H1 (cell line): ENCODE measurements at regions not wholly inside any gene's neighbourhood (a gene's known extent, or its start where the extent isn't known, plus 50 kb on each side); places are given as distances from the start of the nearest gene placed in this dataset.

Experiments
- CTCF ChIA-PET: fragments of 300-600 bp; sonication (Branson Sonifier 250); formaldehyde crosslinking; loops from one replicate; lab custom pipeline; 2021; ENCODE audit not compliant: partially characterized antibody; lab: Charles Lee
- POLR2A ChIA-PET: fragments of 300-600 bp; sonication (Branson Sonifier 250); formaldehyde crosslinking; loops from one replicate; lab custom pipeline; 2021; ENCODE audit warnings: inconsistent platforms; ENCODE audit not compliant: partially characterized antibody; lab: Charles Lee
- DNase-seq, 2 experiments: peaks; one replicate each; pipeline versions ENCODE4 v3.0.0 to v3.0.0-alpha.2; 2010 to 2022; ENCODE audit warnings: low spot score in 2 of 2, low read depth in 1 of 2, mixed read lengths in 1 of 2
- FAIRE-seq: peaks from 2 replicates; lab custom pipeline; 2011; peaks lifted over from hg19 to GRCh38; lab: Jason Lieb, UNC
- H2AFZ ChIP-seq: 2 replicates; pipeline ENCODE4 v1.8.1; 2012; ENCODE audit warnings: low read length, inconsistent platforms
- H2AK5ac ChIP-seq: 2 replicates; pipeline ENCODE4 v1.6.1; 2013; ENCODE audit warnings: low read depth, low read length
- H2BK120ac ChIP-seq: replicated peaks from 2 replicates; pipeline ENCODE3; 2013; ENCODE audit warnings: low read depth, low read length, inconsistent platforms
- H2BK12ac ChIP-seq: 2 replicates; pipeline ENCODE4 v1.6.1; 2013; ENCODE audit warnings: low read depth, low read length
- H2BK15ac ChIP-seq: 2 replicates; pipeline ENCODE4 v1.6.1; 2013; ENCODE audit warnings: low read length
- H2BK20ac ChIP-seq: 2 replicates; pipeline ENCODE4 v1.6.1; 2013; ENCODE audit warnings: low read length
- H2BK5ac ChIP-seq: 2 replicates; pipeline ENCODE4 v1.6.1; 2013; ENCODE audit warnings: low read depth, low read length
- H3K14ac ChIP-seq: 2 replicates; pipeline ENCODE4 v1.6.1; 2013; ENCODE audit warnings: inconsistent platforms; ENCODE audit not compliant: insufficient read length
- H3K18ac ChIP-seq: 2 replicates; pipeline ENCODE4 v1.6.1; 2013; ENCODE audit warnings: low read length; ENCODE audit errors: extremely low read depth
- H3K23ac ChIP-seq: 2 replicates; pipeline ENCODE4 v1.6.1; 2013; ENCODE audit warnings: inconsistent platforms; ENCODE audit not compliant: insufficient read length
- H3K23me2 ChIP-seq: 2 replicates; pipeline ENCODE4 v1.6.1; 2013; ENCODE audit warnings: low read depth, low read length
- H3K27ac ChIP-seq: 2 replicates; pipeline ENCODE4 v1.6.1; 2011; ENCODE audit warnings: low read depth, low read length, inconsistent platforms
- H3K27me3 ChIP-seq, 4 experiments: replicated peaks in 1 of 4; 1 replicate in 1 of 4; 2 replicates in 3 of 4; pipeline versions ENCODE4 v1.6.1 to v1.8.1; 2011 to 2013; ENCODE audit warnings: low read length in 3 of 4, mild to moderate bottlenecking in 3 of 4, inconsistent platforms in 2 of 4, mixed read lengths in 2 of 4, moderate library complexity in 1 of 4; ENCODE audit not compliant: control insufficient read depth in 3 of 4, insufficient read depth in 3 of 4; ENCODE audit errors: extremely low read depth in 1 of 4
- H3K36me3 ChIP-seq, 4 experiments: 2 replicates each; pipeline versions ENCODE4 v1.6.1 to v1.8.1; 2011 to 2013; ENCODE audit warnings: mild to moderate bottlenecking in 4 of 4, low read length in 3 of 4, moderate library complexity in 2 of 4, control low read depth in 1 of 4, inconsistent platforms in 1 of 4; ENCODE audit not compliant: insufficient read depth in 4 of 4, control insufficient read depth in 2 of 4
- H3K4ac ChIP-seq: replicated peaks from 2 replicates; pipeline ENCODE3; 2013; ENCODE audit warnings: low read length, low read depth, mixed read lengths, inconsistent platforms; ENCODE audit not compliant: insufficient read length
- H3K4me1 ChIP-seq, 4 experiments: replicated peaks in 1 of 4; 1 replicate in 1 of 4; 2 replicates in 3 of 4; pipeline versions ENCODE4 v1.6.1 to v1.8.1; 2011 to 2013; ENCODE audit warnings: low read length in 3 of 4, inconsistent platforms in 2 of 4, mixed read lengths in 1 of 4; ENCODE audit not compliant: insufficient read depth in 4 of 4, control insufficient read depth in 3 of 4
- H3K4me2 ChIP-seq, 2 experiments: 2 replicates each; pipeline versions ENCODE4 v1.6.1 to v1.8.1; 2011 to 2013; ENCODE audit warnings: low read depth in 2 of 2, low read length in 2 of 2, control low read depth in 1 of 2, inconsistent platforms in 1 of 2, mild to moderate bottlenecking in 1 of 2; ENCODE audit not compliant: insufficient read depth in 1 of 2
- H3K4me3 ChIP-seq, 4 experiments: fragments of 200-600, 300-600 bp in 1 of 4; sonication (generic), shearing (Covaris generic), sonication (Bioruptor Twin) in 1 of 4; 2 replicates each; pipeline versions ENCODE4 v1.5.1 to v1.8.1; 2011 to 2016; ENCODE audit warnings: low read length in 4 of 4, low read depth in 3 of 4, control low read depth in 2 of 4, inconsistent platforms in 2 of 4, mild to moderate bottlenecking in 2 of 4, mixed read lengths in 1 of 4, moderate library complexity in 1 of 4; ENCODE audit not compliant: insufficient read depth in 2 of 4; ENCODE audit errors: extremely low read depth in 1 of 4
- H3K56ac ChIP-seq: replicated peaks from 2 replicates; pipeline ENCODE3; 2013; ENCODE audit warnings: low read depth, mild to moderate bottlenecking, mixed read lengths, low read length, inconsistent platforms; ENCODE audit not compliant: insufficient read length
- H3K79me1 ChIP-seq: 2 replicates; pipeline ENCODE4 v1.6.1; 2013; ENCODE audit warnings: low read depth, low read length, control low read depth
- H3K79me2 ChIP-seq, 2 experiments: 2 replicates each; pipeline versions ENCODE4 v1.6.1 to v1.8.1; 2012 to 2013; ENCODE audit warnings: low read length in 2 of 2, mild to moderate bottlenecking in 2 of 2, inconsistent platforms in 1 of 2; ENCODE audit not compliant: insufficient read depth in 2 of 2, control insufficient read depth in 1 of 2
- H3K9ac ChIP-seq, 4 experiments: replicated peaks in 1 of 4; 1 replicate in 1 of 4; 2 replicates in 3 of 4; pipeline versions ENCODE4 v1.6.1 to v1.8.1; 2011 to 2013; ENCODE audit warnings: low read depth in 3 of 4, low read length in 3 of 4, control low read depth in 2 of 4, mild to moderate bottlenecking in 2 of 4, moderate library complexity in 2 of 4, inconsistent platforms in 1 of 4; ENCODE audit errors: extremely low read depth in 1 of 4
- H3K9me3 ChIP-seq, 2 experiments: 2 replicates each; pipeline versions ENCODE4 v1.6.1 to v1.8.1; 2012 to 2013; ENCODE audit warnings: mild to moderate bottlenecking in 2 of 2, moderate library complexity in 2 of 2, control low read depth in 1 of 2, inconsistent platforms in 1 of 2, low read depth in 1 of 2, low read length in 1 of 2, mixed read lengths in 1 of 2; ENCODE audit not compliant: insufficient read depth in 2 of 2
- H4K20me1 ChIP-seq, 2 experiments: replicated peaks in 1 of 2; 2 replicates each; pipeline versions ENCODE3 to v1.8.1; 2011 to 2013; ENCODE audit warnings: inconsistent platforms in 2 of 2, low read length in 2 of 2, mild to moderate bottlenecking in 1 of 2; ENCODE audit not compliant: insufficient read depth in 2 of 2, control insufficient read depth in 1 of 2
- H4K5ac ChIP-seq: 2 replicates; pipeline ENCODE4 v1.6.1; 2013; ENCODE audit warnings: low read length, low read depth, mixed read lengths, inconsistent platforms; ENCODE audit not compliant: insufficient read length
- H4K8ac ChIP-seq: 2 replicates; pipeline ENCODE4 v1.8.0; 2013; ENCODE audit warnings: mild to moderate bottlenecking, moderate library complexity, low read length, inconsistent platforms; ENCODE audit not compliant: insufficient read depth; ENCODE audit errors: extremely low read depth
- H4K91ac ChIP-seq: replicated peaks from 2 replicates; pipeline ENCODE3; 2013; ENCODE audit warnings: low read length, mixed read lengths, inconsistent platforms; ENCODE audit not compliant: insufficient read length
- BCL11A ChIP-seq, 2 experiments: IDR thresholded peaks; one replicate each; pipeline ENCODE4 v1.6.1; 2011; ENCODE audit warnings: low read depth in 2 of 2, low read length in 2 of 2, mild to moderate bottlenecking in 2 of 2
- GTF2F1 ChIP-seq: IDR thresholded peaks from 2 replicates; pipeline ENCODE4 v1.6.1; 2012; ENCODE audit warnings: low read depth, low read length, improper control_type of control experiment, borderline replicate concordance
- HDAC2 ChIP-seq, 2 experiments: fragments of 300-600 bp in 1 of 2; sonication (generic) in 1 of 2; IDR thresholded peaks; 2 replicates each; pipeline ENCODE4 v1.6.1; 2011 to 2012; ENCODE audit warnings: low read depth in 2 of 2, low read length in 2 of 2, mild to moderate bottlenecking in 2 of 2, moderate library complexity in 2 of 2, borderline replicate concordance in 1 of 2, inconsistent platforms in 1 of 2
- NRF1 ChIP-seq: IDR thresholded peaks from 2 replicates; pipeline ENCODE4 v1.6.1; 2011; ENCODE audit warnings: mild to moderate bottlenecking, low read depth, low read length, improper control_type of control experiment
- POLR2AphosphoS5 ChIP-seq: IDR thresholded peaks from 2 replicates; pipeline ENCODE4 v1.6.1; 2011; ENCODE audit warnings: low read depth, low read length
- POU5F1 ChIP-seq: IDR thresholded peaks from 2 replicates; pipeline ENCODE4 v1.6.1; 2011; ENCODE audit warnings: low read depth, mild to moderate bottlenecking, low read length, moderate library complexity
- RAD21 ChIP-seq, 2 experiments: IDR thresholded peaks in 1 of 2; conservative IDR thresholded peaks in 1 of 2; 2 replicates each; pipeline ENCODE4 v1.6.1; 2011; ENCODE audit warnings: low read depth in 2 of 2, low read length in 2 of 2, improper control_type of control experiment in 1 of 2, inconsistent platforms in 1 of 2, mild to moderate bottlenecking in 1 of 2, moderate library complexity in 1 of 2
- RFX5 ChIP-seq: IDR thresholded peaks from 2 replicates; pipeline ENCODE4 v1.6.1; 2011; ENCODE audit warnings: low read depth, low read length, improper control_type of control experiment, borderline replicate concordance
- RXRA ChIP-seq: IDR thresholded peaks from 2 replicates; pipeline ENCODE4 v1.6.1; 2011; ENCODE audit warnings: low read depth, mild to moderate bottlenecking, low read length, moderate library complexity; ENCODE audit not compliant: insufficient read depth
- SIN3A ChIP-seq, 2 experiments: IDR thresholded peaks in 1 of 2; conservative IDR thresholded peaks in 1 of 2; 2 replicates each; pipeline ENCODE4 v1.6.1; 2011 to 2012; ENCODE audit warnings: low read length in 2 of 2, improper control_type of control experiment in 1 of 2, low read depth in 1 of 2, mild to moderate bottlenecking in 1 of 2
- SIX5 ChIP-seq: IDR thresholded peaks from 2 replicates; pipeline ENCODE4 v1.6.1; 2011; ENCODE audit warnings: mild to moderate bottlenecking, low read depth, low read length
- SP4 ChIP-seq: IDR thresholded peaks from 2 replicates; pipeline ENCODE4 v1.6.1; 2012; ENCODE audit warnings: low read length, inconsistent platforms
- TCF12 ChIP-seq: IDR thresholded peaks from 2 replicates; pipeline ENCODE4 v1.6.1; 2011; ENCODE audit warnings: low read depth, mild to moderate bottlenecking, low read length
- YY1 ChIP-seq: IDR thresholded peaks from 2 replicates; pipeline ENCODE4 v1.6.1; 2011; ENCODE audit warnings: low read depth, mild to moderate bottlenecking, low read length
- WGBS, 2 experiments: shearing (Covaris generic) in 1 of 2; methylation state at CpG; one replicate each; pipeline versions ENCODE4 v1.1.6 to v1.1.7; 2013 to 2015; ENCODE audit warnings: low lambda C conversion rate in 2 of 2, mixed read lengths in 2 of 2, inconsistent platforms in 1 of 2, low coverage in 1 of 2, missing lambda C conversion rate in 1 of 2; ENCODE audit not compliant: insufficient replicate concordance in 2 of 2, insufficient coverage in 1 of 2, insufficient read length in 1 of 2; ENCODE audit errors: extremely low coverage in 1 of 2, missing lambda C conversion rate in 1 of 2; 5-methylcytosine and 5-hydroxymethylcytosine counted together

- no peak overlapping the region for H2BK20ac ChIP-seq
- no peak for DNase-seq
- no peak overlapping the region for H3K4me3 ChIP-seq
- H3K56ac ChIP-seq: no peak overlapping the region
- H3K23ac ChIP-seq: no peak overlapping the region
- no peak overlapping the region for H4K91ac ChIP-seq
- no peaks in the 10 kb centered on the region for H3K79me1 ChIP-seq
- no peak overlapping the region for H2BK120ac ChIP-seq
- H3K4ac ChIP-seq: no peak overlapping the region
- H3K27me3 ChIP-seq: no peaks in the 10 kb centered on the region
- H2AFZ ChIP-seq: no peak overlapping the region
- no peak for TF ChIP-seq BCL11A (IDR thresholded peaks at IDR 0.05; ENCODE audit: low read depth in 2 of 2, low read length in 2 of 2)
- no peak for TF ChIP-seq RXRA
- TF ChIP-seq POLR2AphosphoS5: no peak
- TF ChIP-seq TCF12: no peak
- TF ChIP-seq GTF2F1: no peak
- TF ChIP-seq POU5F1: no peak
- TF ChIP-seq SIN3A (conservative IDR thresholded peaks at IDR 0.05 in 1 of 2, IDR thresholded peaks at IDR 0.05 in 1 of 2; ENCODE audit: low read depth in 1 of 2, low read length in 2 of 2): no peak
- no peak for TF ChIP-seq RAD21 (IDR thresholded peaks at IDR 0.05 in 1 of 2, conservative IDR thresholded peaks at IDR 0.05 in 1 of 2; ENCODE audit: low read depth in 2 of 2, low read length in 2 of 2)
- TF ChIP-seq SIX5: no peak
- TF ChIP-seq NRF1: no peak
- TF ChIP-seq HDAC2 (IDR thresholded peaks at IDR 0.05; ENCODE audit: borderline replicate concordance in 1 of 2, low read depth in 2 of 2, low read length in 2 of 2): no peak
- no peak for TF ChIP-seq SP4
- TF ChIP-seq RFX5: no peak
- TF ChIP-seq YY1: no peak
- TF ChIP-seq, all 59 proteins: peak for 0
- Histone ChIP-seq H3K23me2 (no peaks in the 10 kb centered on the region), H4K5ac (no peak overlapping the region), H3K4me2 (no peak overlapping the region), H2BK12ac (no peak overlapping the region), H3K14ac (no peak overlapping the region), H3K9ac (no peak overlapping the region), H3K79me2 (no peaks in the 10 kb centered on the region), H4K8ac (no peak overlapping the region), H3K9me3 (no peaks in the 10 kb centered on the region), H4K20me1 (no peaks in the 10 kb centered on the region), H3K27ac (no peak overlapping the region), H3K4me1 (no peaks in the 10 kb centered on the region), H2BK5ac (no peak overlapping the region; the same call in 1 of the 2 replicates), H3K36me3 (no peaks in the 10 kb centered on the region), H2AK5ac (no peak overlapping the region), H2BK15ac (no peak overlapping the region), H3K18ac (no peak overlapping the region)
- ChIA-PET CTCF (interaction anchor here (0.6 to 0.7 kb wide), 4 partner anchors 13 to 322 kb away, joined by 3 to 4 read pairs (median 3); no protein-coding TSS in a partner anchor), POLR2A (no interaction called here)
- 83% methylated on average over 4 of the region's 4 CpGs; no CpG with 5 or more reads in 1 of the 2 experiments for WGBS, 2 experiments
- no peak for FAIRE-seq
Measured at GRCh38 chr18:27860011-27860410, 316.9 kb downstream of the CDH2 start.
